GM23338 (cell line): ENCODE measurements at regions not wholly inside any gene's neighbourhood (a gene's known extent, or its start where the extent isn't known, plus 50 kb on each side); places are given as distances from the start of the nearest gene placed in this dataset.

Experiments
- CREB1 ChIP-seq: fragments of 250-450 bp; sonication (Bioruptor Pico); IDR thresholded peaks from 2 replicates; pipeline ENCODE4 v1.5.0; 2020; ENCODE audit warnings: low read depth, mild to moderate bottlenecking, moderate library complexity
- CTCF ChIP-seq, 2 experiments: fragments of 200-600 bp in 1 of 2; sonication (generic) in 1 of 2; conservative IDR thresholded peaks; 2 replicates each; pipeline versions ENCODE4 v1.5.1 to v1.6.1; 2016 to 2017; ENCODE audit warnings: antibody characterized with exemption in 2 of 2, low read depth in 2 of 2, mild to moderate bottlenecking in 2 of 2, moderate library complexity in 1 of 2
- EZH2 ChIP-seq: fragments of 200-600 bp; sonication (generic); IDR thresholded peaks from one replicate; pipeline ENCODE4 v1.8.0; 2017; ENCODE audit warnings: antibody characterized with exemption, mild to moderate bottlenecking, low read depth; ENCODE audit not compliant: unreplicated experiment
- EZH2phosphoT487 ChIP-seq: fragments of 200-600 bp; sonication (generic); IDR thresholded peaks from one replicate; pipeline ENCODE4 v1.8.1; 2018; ENCODE audit warnings: antibody characterized with exemption; ENCODE audit not compliant: unreplicated experiment
- JUNB ChIP-seq: IDR thresholded peaks from one replicate; pipeline ENCODE4 v1.6.1; 2016; ENCODE audit warnings: antibody characterized with exemption; ENCODE audit not compliant: unreplicated experiment
- NANOG ChIP-seq: IDR thresholded peaks from 2 replicates; pipeline ENCODE4 v1.6.1; 2016; ENCODE audit warnings: antibody characterized with exemption, borderline replicate concordance
- POLR2AphosphoS5 ChIP-seq: IDR thresholded peaks from 2 replicates; pipeline ENCODE4 v1.6.1; 2016; ENCODE audit warnings: antibody characterized with exemption, low read depth
- STAT1 ChIP-seq: IDR thresholded peaks from one replicate; pipeline ENCODE4 v1.6.1; 2016; ENCODE audit warnings: antibody characterized with exemption; ENCODE audit not compliant: unreplicated experiment
- ZNF114 ChIP-seq: fragments of 250-450 bp; sonication (Bioruptor Pico); IDR thresholded peaks from 2 replicates; pipeline ENCODE4 v1.5.0; 2020; ENCODE audit warnings: mild to moderate bottlenecking, moderate library complexity
- ZNF331 ChIP-seq: fragments of 250-450 bp; sonication (Bioruptor Pico); IDR thresholded peaks from 2 replicates; pipeline ENCODE4 v1.5.0; 2020; ENCODE audit warnings: low read depth, mild to moderate bottlenecking, moderate library complexity
- TF ChIP-seq, protein P1 (sequence below): IDR thresholded peaks from 2 replicates; pipeline ENCODE4 v1.6.1; 2016; ENCODE audit warnings: antibody characterized with exemption
- TF ChIP-seq, protein P2 (sequence below): IDR thresholded peaks from one replicate; pipeline ENCODE4 v1.6.1; 2018; ENCODE audit warnings: antibody characterized with exemption; ENCODE audit not compliant: unreplicated experiment
- TF ChIP-seq, protein P3 (sequence below): fragments of 250-450 bp; sonication (Bioruptor Pico); IDR thresholded peaks from 2 replicates; pipeline ENCODE4 v1.5.0; 2020; ENCODE audit warnings: mild to moderate bottlenecking, moderate library complexity

DNA sequence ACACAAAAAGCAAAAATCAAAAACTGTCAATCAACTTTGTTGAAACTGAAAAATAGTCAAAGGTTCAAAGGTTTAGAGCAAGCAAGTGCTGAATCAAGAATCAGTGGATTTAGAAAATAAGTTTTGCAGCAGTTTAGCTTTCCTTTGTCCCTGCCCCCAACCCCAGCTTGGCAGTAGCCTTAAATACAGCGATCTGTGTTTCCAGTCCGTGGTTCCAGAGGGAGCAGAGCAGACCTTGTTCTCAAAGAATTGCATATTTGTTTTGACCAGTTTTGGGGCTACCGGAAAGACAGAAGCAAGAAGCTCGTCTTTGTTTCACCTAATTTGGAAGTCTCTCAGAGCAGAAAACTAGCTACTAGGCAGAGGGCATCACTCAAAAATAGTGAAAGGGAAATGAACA, 57.2 kb upstream of the PRDM9 start:
- no peak for TF ChIP-seq CTCF (conservative IDR thresholded peaks at IDR 0.05; ENCODE audit: low read depth in 2 of 2)
- TF ChIP-seq POLR2AphosphoS5: no peak
- TF ChIP-seq, protein P1, sequence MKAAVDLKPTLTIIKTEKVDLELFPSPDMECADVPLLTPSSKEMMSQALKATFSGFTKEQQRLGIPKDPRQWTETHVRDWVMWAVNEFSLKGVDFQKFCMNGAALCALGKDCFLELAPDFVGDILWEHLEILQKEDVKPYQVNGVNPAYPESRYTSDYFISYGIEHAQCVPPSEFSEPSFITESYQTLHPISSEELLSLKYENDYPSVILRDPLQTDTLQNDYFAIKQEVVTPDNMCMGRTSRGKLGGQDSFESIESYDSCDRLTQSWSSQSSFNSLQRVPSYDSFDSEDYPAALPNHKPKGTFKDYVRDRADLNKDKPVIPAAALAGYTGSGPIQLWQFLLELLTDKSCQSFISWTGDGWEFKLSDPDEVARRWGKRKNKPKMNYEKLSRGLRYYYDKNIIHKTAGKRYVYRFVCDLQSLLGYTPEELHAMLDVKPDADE: no peak
- TF ChIP-seq EZH2: no peak
- TF ChIP-seq, protein P2, sequence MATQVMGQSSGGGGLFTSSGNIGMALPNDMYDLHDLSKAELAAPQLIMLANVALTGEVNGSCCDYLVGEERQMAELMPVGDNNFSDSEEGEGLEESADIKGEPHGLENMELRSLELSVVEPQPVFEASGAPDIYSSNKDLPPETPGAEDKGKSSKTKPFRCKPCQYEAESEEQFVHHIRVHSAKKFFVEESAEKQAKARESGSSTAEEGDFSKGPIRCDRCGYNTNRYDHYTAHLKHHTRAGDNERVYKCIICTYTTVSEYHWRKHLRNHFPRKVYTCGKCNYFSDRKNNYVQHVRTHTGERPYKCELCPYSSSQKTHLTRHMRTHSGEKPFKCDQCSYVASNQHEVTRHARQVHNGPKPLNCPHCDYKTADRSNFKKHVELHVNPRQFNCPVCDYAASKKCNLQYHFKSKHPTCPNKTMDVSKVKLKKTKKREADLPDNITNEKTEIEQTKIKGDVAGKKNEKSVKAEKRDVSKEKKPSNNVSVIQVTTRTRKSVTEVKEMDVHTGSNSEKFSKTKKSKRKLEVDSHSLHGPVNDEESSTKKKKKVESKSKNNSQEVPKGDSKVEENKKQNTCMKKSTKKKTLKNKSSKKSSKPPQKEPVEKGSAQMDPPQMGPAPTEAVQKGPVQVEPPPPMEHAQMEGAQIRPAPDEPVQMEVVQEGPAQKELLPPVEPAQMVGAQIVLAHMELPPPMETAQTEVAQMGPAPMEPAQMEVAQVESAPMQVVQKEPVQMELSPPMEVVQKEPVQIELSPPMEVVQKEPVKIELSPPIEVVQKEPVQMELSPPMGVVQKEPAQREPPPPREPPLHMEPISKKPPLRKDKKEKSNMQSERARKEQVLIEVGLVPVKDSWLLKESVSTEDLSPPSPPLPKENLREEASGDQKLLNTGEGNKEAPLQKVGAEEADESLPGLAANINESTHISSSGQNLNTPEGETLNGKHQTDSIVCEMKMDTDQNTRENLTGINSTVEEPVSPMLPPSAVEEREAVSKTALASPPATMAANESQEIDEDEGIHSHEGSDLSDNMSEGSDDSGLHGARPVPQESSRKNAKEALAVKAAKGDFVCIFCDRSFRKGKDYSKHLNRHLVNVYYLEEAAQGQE: no peak
- TF ChIP-seq EZH2phosphoT487: no peak
- TF ChIP-seq ZNF114 (CRISPR knock-in tag): no peak
- TF ChIP-seq JUNB: no peak
- no peak for TF ChIP-seq CREB1 (CRISPR knock-in tag)
- no peak for TF ChIP-seq STAT1
- no peak for TF ChIP-seq NANOG
- TF ChIP-seq ZNF331 (CRISPR knock-in tag): no peak
- TF ChIP-seq, protein P3, sequence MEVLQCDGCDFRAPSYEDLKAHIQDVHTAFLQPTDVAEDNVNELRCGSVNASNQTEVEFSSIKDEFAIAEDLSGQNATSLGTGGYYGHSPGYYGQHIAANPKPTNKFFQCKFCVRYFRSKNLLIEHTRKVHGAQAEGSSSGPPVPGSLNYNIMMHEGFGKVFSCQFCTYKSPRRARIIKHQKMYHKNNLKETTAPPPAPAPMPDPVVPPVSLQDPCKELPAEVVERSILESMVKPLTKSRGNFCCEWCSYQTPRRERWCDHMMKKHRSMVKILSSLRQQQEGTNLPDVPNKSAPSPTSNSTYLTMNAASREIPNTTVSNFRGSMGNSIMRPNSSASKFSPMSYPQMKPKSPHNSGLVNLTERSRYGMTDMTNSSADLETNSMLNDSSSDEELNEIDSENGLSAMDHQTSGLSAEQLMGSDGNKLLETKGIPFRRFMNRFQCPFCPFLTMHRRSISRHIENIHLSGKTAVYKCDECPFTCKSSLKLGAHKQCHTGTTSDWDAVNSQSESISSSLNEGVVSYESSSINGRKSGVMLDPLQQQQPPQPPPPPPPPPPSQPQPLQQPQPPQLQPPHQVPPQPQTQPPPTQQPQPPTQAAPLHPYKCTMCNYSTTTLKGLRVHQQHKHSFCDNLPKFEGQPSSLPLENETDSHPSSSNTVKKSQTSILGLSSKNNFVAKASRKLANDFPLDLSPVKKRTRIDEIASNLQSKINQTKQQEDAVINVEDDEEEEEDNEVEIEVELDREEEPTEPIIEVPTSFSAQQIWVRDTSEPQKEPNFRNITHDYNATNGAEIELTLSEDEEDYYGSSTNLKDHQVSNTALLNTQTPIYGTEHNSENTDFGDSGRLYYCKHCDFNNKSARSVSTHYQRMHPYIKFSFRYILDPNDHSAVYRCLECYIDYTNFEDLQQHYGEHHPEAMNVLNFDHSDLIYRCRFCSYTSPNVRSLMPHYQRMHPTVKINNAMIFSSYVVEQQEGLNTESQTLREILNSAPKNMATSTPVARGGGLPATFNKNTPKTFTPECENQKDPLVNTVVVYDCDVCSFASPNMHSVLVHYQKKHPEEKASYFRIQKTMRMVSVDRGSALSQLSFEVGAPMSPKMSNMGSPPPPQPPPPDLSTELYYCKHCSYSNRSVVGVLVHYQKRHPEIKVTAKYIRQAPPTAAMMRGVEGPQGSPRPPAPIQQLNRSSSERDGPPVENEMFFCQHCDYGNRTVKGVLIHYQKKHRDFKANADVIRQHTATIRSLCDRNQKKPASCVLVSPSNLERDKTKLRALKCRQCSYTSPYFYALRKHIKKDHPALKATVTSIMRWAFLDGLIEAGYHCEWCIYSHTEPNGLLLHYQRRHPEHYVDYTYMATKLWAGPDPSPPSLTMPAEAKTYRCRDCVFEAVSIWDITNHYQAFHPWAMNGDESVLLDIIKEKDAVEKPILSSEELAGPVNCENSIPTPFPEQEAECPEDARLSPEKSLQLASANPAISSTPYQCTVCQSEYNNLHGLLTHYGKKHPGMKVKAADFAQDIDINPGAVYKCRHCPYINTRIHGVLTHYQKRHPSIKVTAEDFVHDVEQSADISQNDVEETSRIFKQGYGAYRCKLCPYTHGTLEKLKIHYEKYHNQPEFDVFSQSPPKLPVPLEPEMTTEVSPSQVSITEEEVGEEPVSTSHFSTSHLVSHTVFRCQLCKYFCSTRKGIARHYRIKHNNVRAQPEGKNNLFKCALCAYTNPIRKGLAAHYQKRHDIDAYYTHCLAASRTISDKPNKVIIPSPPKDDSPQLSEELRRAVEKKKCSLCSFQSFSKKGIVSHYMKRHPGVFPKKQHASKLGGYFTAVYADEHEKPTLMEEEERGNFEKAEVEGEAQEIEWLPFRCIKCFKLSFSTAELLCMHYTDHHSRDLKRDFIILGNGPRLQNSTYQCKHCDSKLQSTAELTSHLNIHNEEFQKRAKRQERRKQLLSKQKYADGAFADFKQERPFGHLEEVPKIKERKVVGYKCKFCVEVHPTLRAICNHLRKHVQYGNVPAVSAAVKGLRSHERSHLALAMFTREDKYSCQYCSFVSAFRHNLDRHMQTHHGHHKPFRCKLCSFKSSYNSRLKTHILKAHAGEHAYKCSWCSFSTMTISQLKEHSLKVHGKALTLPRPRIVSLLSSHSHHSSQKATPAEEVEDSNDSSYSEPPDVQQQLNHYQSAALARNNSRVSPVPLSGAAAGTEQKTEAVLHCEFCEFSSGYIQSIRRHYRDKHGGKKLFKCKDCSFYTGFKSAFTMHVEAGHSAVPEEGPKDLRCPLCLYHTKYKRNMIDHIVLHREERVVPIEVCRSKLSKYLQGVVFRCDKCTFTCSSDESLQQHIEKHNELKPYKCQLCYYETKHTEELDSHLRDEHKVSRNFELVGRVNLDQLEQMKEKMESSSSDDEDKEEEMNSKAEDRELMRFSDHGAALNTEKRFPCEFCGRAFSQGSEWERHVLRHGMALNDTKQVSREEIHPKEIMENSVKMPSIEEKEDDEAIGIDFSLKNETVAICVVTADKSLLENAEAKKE (CRISPR knock-in tag): no peak
